Left ventricle myocardium inferior (tissue), 1 donor: ENCODE measurements at regions not wholly inside any gene's neighbourhood (a gene's known extent, or its start where the extent isn't known, plus 50 kb on each side); places are given as distances from the start of the nearest gene placed in this dataset.

Experiments used
- DNase-seq: peaks from one replicate; pipeline ENCODE4 v3.0.0-alpha.2; 2020
- H3K27ac ChIP-seq: fragments of 200-600 bp; replicated peaks from 2 replicates; pipeline ENCODE4 v1.8.0; 2021
- H3K27me3 ChIP-seq: fragments of 200-600 bp; 2 replicates; pipeline ENCODE4 v1.8.0; 2021; ENCODE audit warnings: low read depth
- H3K36me3 ChIP-seq: fragments of 200-600 bp; 2 replicates; pipeline ENCODE4 v1.8.0; 2021
- H3K4me1 ChIP-seq: fragments of 200-600 bp; 2 replicates; pipeline ENCODE4 v1.8.0; 2021
- H3K4me3 ChIP-seq: fragments of 200-600 bp; 2 replicates; pipeline ENCODE4 v1.8.0; 2021; ENCODE audit warnings: mild to moderate bottlenecking, moderate library complexity
- H3K9me3 ChIP-seq: fragments of 200-600 bp; replicated peaks from 2 replicates; pipeline ENCODE4 v1.8.0; 2021
- CTCF ChIP-seq: fragments of 200-600 bp; IDR thresholded peaks from 2 replicates; pipeline ENCODE4 v1.8.0; 2021; ENCODE audit warnings: antibody characterized with exemption, mild to moderate bottlenecking, borderline replicate concordance
- intact Hi-C: fragments of 100-400 bp; cut with micrococcal nuclease; formaldehyde crosslinking; loops from one replicate; pipeline ENCODE4 v1.11.0; 2022
- donor health status: DM: no; HTN: yes; CAD: no; lungs with severe emphysema.

GRCh38 chr4:35818520-35818919 lies 425.8 kb downstream of the ARAP2 start:
- intact Hi-C loops, result no loop called here
- no peak for TF ChIP-seq CTCF
- H3K27ac ChIP-seq, result no peak overlapping the region

GRCh38 chr4:35820003-35820402 lies 424.3 kb downstream of the ARAP2 start:
- Histone ChIP-seq H3K27me3 (no peaks in the 10 kb centered on the region), H3K36me3 (no peaks in the 10 kb centered on the region), H3K4me1 (no peaks in the 10 kb centered on the region), H3K9me3 (no peaks in the 10 kb centered on the region), H3K4me3 (no peak overlapping the region), H3K27ac (no peak overlapping the region)
- intact Hi-C loops, result no loop called here
- TF ChIP-seq CTCF, result no peak
- DNase-seq, result no peak

More at GRCh38 chr4:35818520-35818919, 425.8 kb downstream of the ARAP2 start:
- no peaks in the 10 kb centered on the region for H3K9me3 ChIP-seq
- H3K27me3 ChIP-seq, result no peaks in the 10 kb centered on the region
- H3K4me1 ChIP-seq, result no peaks in the 10 kb centered on the region
- H3K36me3 ChIP-seq, result no peaks in the 10 kb centered on the region
- no peak overlapping the region for H3K4me3 ChIP-seq
- DNase-seq, result no peak

DNA sequence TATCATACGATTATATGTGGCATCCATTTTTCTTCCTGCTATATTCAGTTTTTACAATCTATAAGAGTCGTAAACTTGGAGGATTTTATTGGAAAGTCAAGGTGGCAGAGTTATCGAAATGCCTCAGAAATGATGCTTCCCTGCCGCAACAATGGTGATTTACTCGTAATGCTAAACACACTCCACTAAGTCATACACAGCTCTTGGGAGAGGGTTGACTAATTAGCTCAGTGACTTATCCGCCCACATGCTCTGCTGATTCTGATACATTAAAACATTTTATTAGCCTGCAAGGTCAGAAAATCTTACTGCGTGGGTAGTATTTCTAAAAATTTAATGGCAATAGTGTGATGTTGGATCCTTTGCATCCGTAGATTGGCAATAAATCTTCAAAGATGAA lies 420.1 kb downstream of the ARAP2 start:
- no peak overlapping the region for H3K27ac ChIP-seq
- no peaks in the 10 kb centered on the region for H3K27me3 ChIP-seq
- peaks cover 4% of the 10 kb centered on the region for H3K9me3 ChIP-seq
- no peaks in the 10 kb centered on the region for H3K4me1 ChIP-seq
- no peaks in the 10 kb centered on the region for H3K36me3 ChIP-seq
- no peak overlapping the region for H3K4me3 ChIP-seq
- no peak for DNase-seq
- intact Hi-C loops, result no loop called here
- no peak for TF ChIP-seq CTCF

- no peak for TF ChIP-seq CTCF
- no peak for DNase-seq
- Histone ChIP-seq H3K4me1 (no peaks in the 10 kb centered on the region), H3K4me3 (no peak overlapping the region), H3K9me3 (no peaks in the 10 kb centered on the region), H3K36me3 (no peaks in the 10 kb centered on the region), H3K27ac (no peak overlapping the region), H3K27me3 (no peaks in the 10 kb centered on the region)
- intact Hi-C loops, result no loop called here
Observed at GRCh38 chr4:35835893-35836292, 408.4 kb downstream of the ARAP2 start.

GRCh38 chr4:35836596-35836995 lies 407.7 kb downstream of the ARAP2 start:
- DNase-seq, result no peak
- no peak for TF ChIP-seq CTCF

GRCh38 chr4:35867057-35867456 lies 377.3 kb downstream of the ARAP2 start:
- no peak for DNase-seq
- no peak for TF ChIP-seq CTCF
- intact Hi-C loops, result no loop called here
- H3K9me3 ChIP-seq, result peaks cover 17% of the 10 kb centered on the region
- no peaks in the 10 kb centered on the region for H3K27me3 ChIP-seq
- H3K36me3 ChIP-seq, result no peaks in the 10 kb centered on the region
- no peak overlapping the region for H3K27ac ChIP-seq
- no peaks in the 10 kb centered on the region for H3K4me1 ChIP-seq
- H3K4me3 ChIP-seq, result no peak overlapping the region

More at GRCh38 chr4:35836596-35836995, 407.7 kb downstream of the ARAP2 start:
- H3K4me1 ChIP-seq, result no peaks in the 10 kb centered on the region
- H3K9me3 ChIP-seq, result no peaks in the 10 kb centered on the region
- H3K27ac ChIP-seq, result no peak overlapping the region
- intact Hi-C loops, result no loop called here
- no peaks in the 10 kb centered on the region for H3K36me3 ChIP-seq
- H3K27me3 ChIP-seq, result no peaks in the 10 kb centered on the region
- H3K4me3 ChIP-seq, result no peak overlapping the region
